ENCODE measurements at regions not wholly inside any gene's neighbourhood (a gene's known extent, or its start where the extent isn't known, plus 50 kb on each side); places are given as distances from the start of the nearest gene placed in this dataset.
A peak's percentile ranks its signal among the peaks of the same experiment; 100 is the strongest.
"Not testable (repeated sequence)": the region's sequence is repeated elsewhere in the genome, so short reads cannot be mapped to it uniquely, and the experiment has no call there.

DNA sequence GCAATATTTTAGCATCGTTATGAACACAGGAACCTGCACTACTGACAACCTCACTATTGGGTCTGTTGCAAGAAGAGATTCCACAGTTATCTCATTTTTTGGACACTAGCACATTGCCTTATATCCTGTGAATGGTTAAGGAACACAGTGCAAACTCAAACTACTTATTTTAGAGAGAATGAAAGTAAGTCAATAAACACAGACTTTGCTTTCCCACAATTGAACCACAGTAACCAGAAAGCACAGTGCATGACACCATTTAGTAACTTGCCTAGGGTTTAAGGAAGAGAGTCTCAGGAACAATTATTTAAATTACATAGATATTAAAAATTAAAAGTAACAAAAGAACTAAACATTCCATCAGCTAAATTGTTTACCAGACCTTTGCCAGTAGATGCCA, 468.8 kb downstream of the ZWINT start:
- DNase-seq: no peak

DNA sequence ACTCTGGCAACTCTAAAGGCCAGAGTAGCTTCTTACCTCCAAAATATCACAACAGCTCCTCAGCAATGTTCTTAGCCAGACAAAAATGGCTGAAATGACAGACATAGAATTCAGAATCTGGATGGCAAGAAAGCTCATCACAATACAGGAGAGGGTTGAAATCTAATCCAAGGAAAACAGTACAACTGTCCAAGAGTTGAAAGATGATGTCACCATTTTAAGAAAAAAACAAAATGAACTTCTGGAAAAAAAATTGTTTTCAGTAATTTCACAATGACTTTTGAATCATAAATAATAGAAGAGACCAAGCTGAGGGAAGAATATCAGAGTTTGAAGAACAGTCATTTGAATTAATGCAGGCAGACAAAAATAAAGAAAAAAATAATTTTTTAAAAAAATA, 479.5 kb downstream of the ZWINT start:
- DNase-seq: no peak

- no peak for DNase-seq
Measured at GRCh38 chr10:55873485-55873884, 487.6 kb downstream of the ZWINT start.

- no peak for DNase-seq
Measured at GRCh38 chr10:55870186-55870585, 490.9 kb downstream of the ZWINT start.

DNA sequence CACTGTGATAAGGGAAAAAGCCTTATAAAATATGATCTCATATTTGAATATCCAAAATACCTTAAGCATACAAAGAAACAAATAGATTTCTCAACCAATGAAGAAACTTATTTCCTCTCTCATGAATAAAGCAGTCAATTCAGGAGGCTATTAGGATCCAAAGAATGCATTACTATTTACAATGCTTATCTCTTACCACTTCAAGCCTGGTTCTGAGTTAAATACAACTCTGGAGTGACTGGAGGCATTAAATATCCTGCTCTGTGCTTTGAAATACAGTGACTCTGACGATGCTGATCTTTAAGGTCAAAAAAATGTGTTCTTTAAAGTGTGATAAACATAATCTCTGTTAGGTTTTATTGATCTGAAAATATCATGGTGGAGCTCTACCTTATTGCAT, 493.2 kb downstream of the ZWINT start:
- no peak for DNase-seq

- no peak for DNase-seq
Measured at GRCh38 chr10:55858730-55859129, 502.3 kb downstream of the ZWINT start.

- DNase-seq: peak; percentile 8
Measured at GRCh38 chr10:55852900-55853299, 508.2 kb downstream of the ZWINT start.

GRCh38 chr10:55837273-55837672, 523.8 kb downstream of the ZWINT start:
- no peak for DNase-seq

DNA sequence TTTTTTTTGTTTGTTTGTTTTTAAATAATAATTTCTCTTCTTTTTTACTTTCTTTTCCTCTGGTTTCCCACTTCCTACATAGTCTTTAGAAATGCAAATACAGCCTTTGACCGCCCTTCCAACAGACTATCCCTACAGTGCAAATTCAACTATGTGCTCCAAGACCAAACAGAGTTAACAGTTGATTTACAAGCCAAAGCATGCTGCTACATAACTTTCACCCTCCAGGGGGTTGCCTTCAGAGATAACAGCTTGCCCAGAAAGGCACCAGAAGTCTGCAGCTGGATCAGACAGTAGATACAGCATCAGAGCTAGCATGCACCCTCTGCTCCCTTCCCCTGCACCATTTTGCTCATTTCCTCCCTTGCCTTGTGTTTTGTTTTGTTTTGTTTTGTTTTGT, 539.0 kb downstream of the ZWINT start:
- no peak for DNase-seq

DNA sequence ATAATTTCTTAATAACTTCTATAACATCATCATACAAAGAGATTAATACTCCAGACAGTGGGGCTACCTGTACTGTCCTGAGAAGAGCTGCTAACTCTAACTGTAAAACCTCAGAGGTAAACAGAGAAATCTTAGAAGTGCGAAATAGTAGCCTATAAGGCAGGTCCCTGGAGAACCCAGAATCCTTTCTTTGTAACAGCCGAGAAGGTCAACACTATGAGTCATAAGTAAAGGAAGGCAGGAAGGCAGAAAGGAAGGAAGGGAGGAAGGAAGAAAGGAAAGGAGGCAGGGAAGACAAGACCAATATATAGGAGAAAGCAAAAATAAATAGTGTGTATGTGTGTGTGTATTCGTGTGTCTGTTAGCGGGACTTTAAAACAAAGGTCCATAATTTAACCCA, 540.6 kb downstream of the ZWINT start:
- DNase-seq: no peak

DNA sequence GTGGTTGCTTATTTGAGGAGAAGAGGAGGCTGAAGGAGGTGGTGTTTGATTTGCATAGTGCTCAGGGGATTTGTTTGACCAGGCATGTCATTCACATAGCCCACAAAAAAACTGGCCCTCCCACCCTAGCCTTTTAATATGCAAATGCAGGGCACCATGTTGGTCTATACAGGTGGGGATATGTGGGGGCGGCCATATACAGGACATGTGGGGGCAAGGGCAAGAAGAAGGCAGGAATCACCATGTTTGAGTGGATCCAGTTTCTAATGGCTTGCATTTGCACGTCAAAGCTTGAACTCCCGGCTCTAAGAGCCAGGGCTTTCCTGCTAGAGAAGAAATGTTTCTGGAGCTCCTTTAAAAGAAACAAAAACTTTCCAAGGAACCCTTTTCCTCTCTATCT, 541.0 kb downstream of the ZWINT start:
- DNase-seq: no peak

DNA sequence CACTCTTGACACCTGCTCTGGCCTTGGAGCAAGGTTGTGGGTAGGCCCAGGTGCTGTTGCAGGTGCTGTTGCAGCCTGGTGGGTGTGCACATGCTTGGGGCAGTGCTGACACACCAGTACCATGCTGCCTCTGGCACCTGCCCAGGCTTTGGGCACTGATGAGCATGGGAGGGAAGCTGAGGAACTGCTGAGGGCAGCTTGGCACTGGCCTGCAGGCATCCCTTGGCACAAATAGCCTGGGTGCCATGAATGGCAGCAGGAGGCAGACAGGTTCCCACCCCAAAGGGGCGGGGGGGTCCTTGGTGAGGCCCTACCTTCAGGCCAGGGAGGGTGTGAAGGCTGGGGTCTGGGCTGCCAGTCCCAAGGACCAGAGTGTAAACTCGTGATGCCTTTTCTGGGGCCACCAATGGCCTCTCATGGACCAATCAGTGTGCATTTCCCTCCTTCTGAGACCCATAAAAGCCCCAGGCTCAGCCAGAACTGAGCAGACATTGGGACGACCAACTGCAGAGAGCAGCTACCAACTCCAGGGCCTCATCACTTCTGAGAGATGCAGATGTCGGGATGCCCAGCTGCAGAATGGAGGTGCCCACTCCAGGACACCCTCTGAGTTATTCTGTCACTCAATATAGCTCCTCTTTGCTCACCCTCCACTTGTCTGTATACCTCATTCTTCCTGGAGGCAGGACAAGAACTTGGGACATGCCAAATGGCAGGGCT, 547.4 kb downstream of the ZWINT start:
- DNase-seq: no peak

DNA sequence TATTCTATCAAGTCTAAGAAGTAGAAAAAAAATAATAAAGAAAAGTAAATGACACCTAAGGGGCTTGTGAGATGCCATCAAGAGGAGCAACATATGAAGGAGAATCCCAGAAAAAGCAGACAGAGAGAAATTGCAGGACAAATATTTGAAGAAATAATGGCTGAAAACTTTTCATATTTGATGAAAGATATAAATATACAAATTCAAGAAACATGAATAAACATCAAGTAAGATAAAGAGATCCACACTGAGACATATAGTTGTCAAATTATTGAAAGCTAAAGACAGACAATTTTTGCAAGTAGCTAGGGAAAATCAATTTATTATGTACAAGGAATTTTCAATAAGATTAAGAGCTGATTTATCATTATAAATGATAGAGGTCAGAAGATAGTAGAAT, 558.0 kb downstream of the ZWINT start:
- no peak for DNase-seq

DNA sequence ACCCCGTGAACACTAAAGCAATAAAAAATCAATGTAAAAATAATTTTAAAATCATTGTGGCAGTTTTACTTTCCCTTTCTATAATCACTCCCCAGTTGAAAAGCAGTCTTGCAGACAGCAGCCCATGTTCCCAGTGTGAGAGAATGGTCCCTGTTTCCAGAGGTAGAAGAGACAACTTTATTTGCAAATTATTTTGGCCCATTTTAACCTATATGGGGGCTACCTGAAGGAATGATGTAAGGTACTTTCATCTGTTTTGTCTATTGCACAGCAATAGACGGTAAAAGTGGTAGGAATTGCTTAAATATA, 559.8 kb downstream of the ZWINT start:
- DNase-seq: no peak

DNA sequence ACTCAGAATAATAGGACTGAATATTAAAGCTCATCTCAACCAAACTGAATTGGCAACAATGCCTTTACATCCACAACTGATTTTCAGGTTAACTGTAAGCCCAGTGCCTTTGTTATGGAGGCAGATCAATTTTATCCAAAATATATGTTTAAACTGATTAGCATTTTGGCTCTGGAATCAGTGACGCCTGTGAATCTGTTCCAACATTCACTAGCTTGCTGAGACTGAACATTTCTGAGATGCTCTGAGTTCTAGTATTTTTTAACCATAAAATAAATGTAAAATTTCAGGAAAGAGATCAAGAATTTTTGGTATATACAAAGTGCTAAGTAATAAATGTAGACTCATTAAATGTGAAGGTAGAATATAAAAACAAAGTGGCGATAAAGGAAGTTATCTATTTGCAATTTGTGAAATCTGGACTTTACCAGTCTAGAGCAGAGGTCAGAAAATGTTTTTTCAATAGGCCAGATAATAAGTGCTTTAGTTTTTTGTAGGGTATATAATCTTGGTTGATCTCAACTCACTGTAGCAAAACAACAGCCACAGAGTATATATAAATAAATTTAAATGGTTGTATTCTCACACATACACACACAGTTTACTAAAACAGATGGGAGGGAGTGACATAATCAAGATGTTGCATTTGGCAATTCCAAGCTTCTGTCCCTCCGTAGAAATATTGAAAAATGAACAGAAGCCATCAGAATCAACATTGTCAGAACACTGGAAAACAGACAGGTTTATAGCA, 560.3 kb downstream of the ZWINT start:
- DNase-seq: no peak

GRCh38 chr10:55793024-55793423, 568.0 kb downstream of the ZWINT start:
- no peak for DNase-seq

- not testable (repeated sequence) for DNase-seq
Measured at GRCh38 chr10:55790276-55790675, 570.8 kb downstream of the ZWINT start.

DNA sequence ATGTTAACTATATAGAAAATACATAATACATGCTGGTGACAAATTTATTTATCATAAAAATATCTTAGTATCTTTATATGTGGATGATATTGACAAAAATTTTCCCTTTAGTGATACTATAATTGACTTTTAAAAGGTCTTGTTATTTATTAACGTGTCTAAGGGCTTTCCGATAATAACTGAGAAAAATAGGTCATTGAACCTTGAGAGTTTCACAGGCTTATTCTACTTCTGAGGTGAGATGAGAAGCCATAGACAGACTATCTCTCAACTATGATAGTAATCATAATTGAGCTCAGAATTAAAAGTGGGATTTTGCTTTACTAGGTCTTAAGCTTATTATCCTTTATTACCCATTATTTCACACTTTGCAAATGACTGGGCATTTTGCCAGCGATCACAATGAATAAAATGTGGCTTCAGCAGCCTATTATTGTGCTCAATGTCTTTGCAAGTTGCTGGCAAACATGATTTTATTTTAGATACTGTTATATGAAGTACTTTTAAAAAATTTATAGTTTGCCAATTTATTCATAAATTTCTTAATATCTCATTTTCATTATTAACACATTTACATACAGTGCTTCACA, 574.5 kb downstream of the ZWINT start:
- peak; percentile 19 for DNase-seq

GRCh38 chr10:55782181-55782580, 578.9 kb downstream of the ZWINT start:
- no peak for DNase-seq

DNA sequence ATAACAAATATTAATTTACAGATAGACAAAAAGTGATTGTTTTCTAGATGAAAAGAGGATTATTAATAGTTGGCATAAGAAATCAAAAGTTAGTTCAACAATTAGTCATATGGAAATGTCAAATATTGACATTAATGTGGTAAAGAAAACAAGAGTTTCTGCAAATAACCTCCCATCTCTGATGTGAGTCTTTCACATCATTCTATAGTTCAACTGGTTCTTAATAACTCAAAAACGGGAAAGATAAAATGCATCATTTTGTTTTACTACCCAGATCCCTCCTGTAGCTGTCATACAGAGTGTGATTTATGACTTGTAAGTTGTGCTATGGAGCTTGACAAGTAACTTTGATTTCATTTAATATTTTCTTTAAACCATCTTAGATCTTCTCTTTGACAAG, 594.8 kb downstream of the ZWINT start:
- DNase-seq: no peak

DNA sequence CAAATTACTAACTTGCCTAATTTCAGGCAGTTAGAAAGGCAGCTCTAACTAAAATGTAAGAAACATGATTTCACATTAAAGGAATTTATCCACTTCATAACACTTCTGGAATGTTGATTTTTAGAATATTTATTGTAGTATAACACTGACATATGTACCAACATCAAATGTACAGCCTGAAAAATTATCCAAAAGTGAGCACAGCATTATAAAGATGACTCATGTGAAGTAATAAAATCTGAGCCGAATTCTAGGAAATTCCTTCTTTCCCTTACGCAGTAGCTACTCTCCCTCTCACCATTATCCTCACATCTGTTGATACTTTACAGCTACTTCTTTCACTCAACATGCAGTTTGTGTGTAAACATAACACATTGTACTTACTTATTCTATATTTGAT, 610.6 kb downstream of the ZWINT start:
- DNase-seq: no peak

DNA sequence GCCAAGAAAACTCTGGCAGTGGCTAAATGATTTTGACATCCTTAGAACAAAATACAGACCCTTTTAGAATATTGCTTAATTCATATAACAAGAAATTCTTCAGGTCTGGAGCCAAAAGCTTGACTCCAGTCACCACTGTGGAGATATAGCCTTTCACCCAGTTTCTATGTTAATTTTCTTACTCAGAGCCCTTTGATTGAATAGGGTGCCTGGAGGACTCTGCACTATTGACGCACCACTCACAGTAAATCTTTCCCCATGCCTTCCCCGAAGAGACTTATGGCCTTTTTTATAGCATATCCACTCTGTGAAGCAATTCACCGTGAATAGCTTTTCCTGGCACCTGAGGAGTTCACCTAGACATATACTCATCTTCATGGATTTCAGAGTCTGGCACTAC, 613.8 kb downstream of the ZWINT start:
- no peak for DNase-seq

GRCh38 chr10:55746002-55746401, 615.1 kb downstream of the ZWINT start:
- DNase-seq: peak; percentile 64

DNA sequence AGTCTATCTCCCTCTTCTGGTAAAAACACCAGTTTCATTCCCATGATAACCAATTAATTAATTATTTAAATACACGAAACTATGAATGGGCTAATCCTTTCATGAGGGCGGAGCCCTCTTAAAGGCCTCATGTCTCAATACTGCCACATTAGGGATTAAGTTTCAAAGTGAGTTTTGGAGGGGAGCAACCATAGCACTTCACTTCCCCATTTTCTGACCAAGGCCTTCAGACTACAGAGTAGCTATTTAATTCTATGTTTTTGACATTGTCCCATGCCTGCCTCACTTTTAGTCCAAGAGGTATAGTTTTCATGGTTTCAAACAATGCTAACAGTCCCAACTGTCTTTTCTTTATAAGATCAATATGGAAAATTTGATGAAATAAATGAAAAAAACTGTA, 618.6 kb downstream of the ZWINT start:
- no peak for DNase-seq

DNA sequence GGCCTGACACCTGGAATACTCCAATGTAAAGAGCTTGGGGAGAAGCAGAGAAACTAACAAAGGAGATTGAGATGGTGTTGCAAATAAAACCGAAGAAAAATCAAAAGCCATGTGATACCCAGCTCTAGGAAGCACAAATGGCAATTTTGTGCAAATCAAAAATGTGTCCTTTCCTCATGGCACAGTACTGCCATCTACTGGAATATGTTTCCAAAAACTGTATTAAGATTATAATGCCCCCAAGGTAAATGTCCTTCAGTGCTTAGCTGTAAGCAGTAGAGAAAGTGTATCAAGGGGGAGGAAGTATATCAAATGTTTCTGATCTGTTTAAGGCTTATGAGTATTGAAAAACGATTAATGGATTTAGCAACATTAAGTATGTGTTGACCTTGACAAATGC, 620.3 kb downstream of the ZWINT start:
- not testable (repeated sequence) for DNase-seq

Data from NCI-H748 treated with DMSO at 0.1 percent for 48 hours (cell line).